Neuronal stem cell (in vitro differentiated cells): ENCODE measurements at regions not wholly inside any gene's neighbourhood (a gene's known extent, or its start where the extent isn't known, plus 50 kb on each side); places are given as distances from the start of the nearest gene placed in this dataset.

Experiments
- DNase-seq: peaks from one replicate; pipeline ENCODE4 v3.0.0-alpha.2; 2013; ENCODE audit warnings: low spot score
- H2AFZ ChIP-seq: one replicate; pipeline ENCODE4 v1.6.1; 2013; ENCODE audit warnings: mild to moderate bottlenecking, low read length, inconsistent platforms
- H2AK5ac ChIP-seq: 2 replicates; pipeline ENCODE4 v1.6.1; 2013; ENCODE audit warnings: low read depth, mild to moderate bottlenecking, inconsistent platforms, low read length, moderate library complexity, mixed read lengths
- H2BK120ac ChIP-seq: 2 replicates; pipeline ENCODE4 v1.6.1; 2013; ENCODE audit warnings: low read depth, mild to moderate bottlenecking, inconsistent platforms, low read length, moderate library complexity, mixed read lengths
- H2BK12ac ChIP-seq: one replicate; pipeline ENCODE4 v1.6.1; 2013; ENCODE audit warnings: low read length, inconsistent platforms
- H2BK15ac ChIP-seq: 2 replicates; pipeline ENCODE4 v1.6.1; 2013; ENCODE audit warnings: mild to moderate bottlenecking, low read length, inconsistent platforms, mixed read lengths
- H2BK5ac ChIP-seq: one replicate; pipeline ENCODE4 v1.6.1; 2013; ENCODE audit warnings: inconsistent platforms, mild to moderate bottlenecking, low read length, moderate library complexity
- H3K14ac ChIP-seq: one replicate; pipeline ENCODE4 v1.6.1; 2013; ENCODE audit warnings: low read length, inconsistent platforms
- H3K18ac ChIP-seq: 2 replicates; pipeline ENCODE4 v1.6.1; 2013; ENCODE audit warnings: low read length, inconsistent platforms
- H3K23ac ChIP-seq: 2 replicates; pipeline ENCODE4 v1.6.1; 2013; ENCODE audit warnings: low read depth, mild to moderate bottlenecking, mixed read lengths, low read length, inconsistent platforms; ENCODE audit not compliant: poor library complexity
- H3K27ac ChIP-seq: replicated peaks from 3 replicates; pipeline ENCODE4 v1.5.1; 2013; ENCODE audit warnings: low read length, inconsistent platforms
- H3K27me3 ChIP-seq, 3 experiments: 2 replicates each; pipeline ENCODE4 v1.6.1; 2013; ENCODE audit warnings: low read length in 3 of 3, mild to moderate bottlenecking in 2 of 3, inconsistent platforms in 1 of 3, low read depth in 1 of 3, mixed read lengths in 1 of 3, moderate library complexity in 1 of 3; ENCODE audit not compliant: control insufficient read depth in 3 of 3, insufficient read depth in 3 of 3
- H3K36me3 ChIP-seq, 2 donors: replicated peaks in 1 of 2; 2 replicates each; pipeline ENCODE4 v1.6.1; 2013; ENCODE audit warnings: low read length in 2 of 2; ENCODE audit not compliant: control insufficient read depth in 2 of 2, insufficient read depth in 2 of 2
- H3K4ac ChIP-seq: 2 replicates; pipeline ENCODE4 v1.6.1; 2013; ENCODE audit warnings: inconsistent platforms, mild to moderate bottlenecking, low read length, moderate library complexity
- H3K4me1 ChIP-seq, 2 donors: 1 replicate in 1 of 2; 2 replicates in 1 of 2; pipeline ENCODE4 v1.6.1; 2013; ENCODE audit warnings: low read length in 2 of 2, low read depth in 1 of 2; ENCODE audit not compliant: control insufficient read depth in 2 of 2, insufficient read depth in 1 of 2
- H3K4me2 ChIP-seq: one replicate; pipeline ENCODE4 v1.6.1; 2013; ENCODE audit warnings: mild to moderate bottlenecking, low read length, inconsistent platforms; ENCODE audit not compliant: insufficient read depth, poor library complexity, severe bottlenecking
- H3K4me3 ChIP-seq, 2 donors: 2 replicates each; pipeline ENCODE4 v1.5.1; 2013; ENCODE audit warnings: low read length in 2 of 2, mild to moderate bottlenecking in 2 of 2, inconsistent platforms in 1 of 2, moderate library complexity in 1 of 2
- H3K79me1 ChIP-seq: one replicate; pipeline ENCODE4 v1.6.1; 2013; ENCODE audit warnings: low read depth, mild to moderate bottlenecking, inconsistent platforms, low read length, moderate library complexity
- H3K9ac ChIP-seq: one replicate; pipeline ENCODE4 v1.6.1; 2013; ENCODE audit warnings: mild to moderate bottlenecking, low read depth, low read length, inconsistent platforms; ENCODE audit not compliant: poor library complexity
- H3K9me3 ChIP-seq, 2 donors: replicated peaks in 1 of 2; 2 replicates each; pipeline versions ENCODE3 to v1.6.1; 2013; ENCODE audit warnings: low read length in 2 of 2, mild to moderate bottlenecking in 2 of 2, inconsistent platforms in 1 of 2, low read depth in 1 of 2, mixed read lengths in 1 of 2, moderate library complexity in 1 of 2; ENCODE audit not compliant: control insufficient read depth in 2 of 2, insufficient read depth in 1 of 2
- H4K8ac ChIP-seq: one replicate; pipeline ENCODE4 v1.6.1; 2013; ENCODE audit warnings: low read depth, mild to moderate bottlenecking, inconsistent platforms, low read length, moderate library complexity
- H4K91ac ChIP-seq: one replicate; pipeline ENCODE4 v1.6.1; 2013; ENCODE audit warnings: low read length, low read depth, mild to moderate bottlenecking, inconsistent platforms; ENCODE audit not compliant: poor library complexity
- WGBS, 2 donors: extraction: QIAGEN DNeasy Blood & Tissue Kit; methylation state at CpG; one replicate each; pipeline ENCODE4 v1.1.7; 2013; ENCODE audit warnings: missing lambda C conversion rate in 2 of 2, mixed read lengths in 1 of 2; ENCODE audit not compliant: insufficient read length in 2 of 2, insufficient replicate concordance in 1 of 2; ENCODE audit errors: extremely low coverage in 2 of 2; 5-methylcytosine and 5-hydroxymethylcytosine counted together

DNA sequence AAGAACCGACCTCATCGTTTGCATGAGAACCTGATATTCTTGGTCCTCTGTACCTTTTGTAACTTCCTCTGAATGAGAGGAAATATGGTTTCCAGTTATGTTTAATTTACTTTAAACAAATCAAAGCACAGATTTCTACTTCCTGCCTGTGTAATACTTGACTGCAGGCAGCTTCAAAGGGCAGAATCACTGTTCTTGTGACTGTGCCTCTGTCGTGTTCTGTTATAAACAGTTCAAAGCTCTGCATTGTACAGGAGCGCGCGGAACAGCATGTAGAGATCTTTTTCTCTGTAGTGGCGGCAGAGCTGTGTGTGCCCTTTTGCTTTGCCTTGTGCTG lies 73.2 kb upstream of the CLDN5 start:
- H2AFZ ChIP-seq: no peak overlapping the region
- H3K27me3 ChIP-seq: peaks cover 0 to 2% (median 0%) of the 10 kb centered on the region in 3 experiments
- H3K23ac ChIP-seq: no peak overlapping the region
- no peak overlapping the region for H3K4me2 ChIP-seq
- H3K79me1 ChIP-seq: no peaks in the 10 kb centered on the region
- no peak overlapping the region for H2AK5ac ChIP-seq
- no peaks in the 10 kb centered on the region for H3K4me1 ChIP-seq
- no peaks in the 10 kb centered on the region for H3K9me3 ChIP-seq
- H2BK120ac ChIP-seq: no peak overlapping the region
- H4K8ac ChIP-seq: no peak overlapping the region
- H3K18ac ChIP-seq: no peak overlapping the region
- H3K4me3 ChIP-seq: no peak overlapping the region
- no peak overlapping the region for H2BK12ac ChIP-seq
- no peak overlapping the region for H3K27ac ChIP-seq
- no peak overlapping the region for H2BK5ac ChIP-seq
- no peak for DNase-seq
- WGBS, 2 donors: no CpG with 5 or more reads among the region's 7 CpGs
- H3K14ac ChIP-seq: no peak overlapping the region
- no peak overlapping the region for H3K9ac ChIP-seq
- H2BK15ac ChIP-seq: no peak overlapping the region
- H4K91ac ChIP-seq: no peak overlapping the region
- no peak overlapping the region for H3K4ac ChIP-seq
- H3K36me3 ChIP-seq: no peaks in the 10 kb centered on the region

DNA sequence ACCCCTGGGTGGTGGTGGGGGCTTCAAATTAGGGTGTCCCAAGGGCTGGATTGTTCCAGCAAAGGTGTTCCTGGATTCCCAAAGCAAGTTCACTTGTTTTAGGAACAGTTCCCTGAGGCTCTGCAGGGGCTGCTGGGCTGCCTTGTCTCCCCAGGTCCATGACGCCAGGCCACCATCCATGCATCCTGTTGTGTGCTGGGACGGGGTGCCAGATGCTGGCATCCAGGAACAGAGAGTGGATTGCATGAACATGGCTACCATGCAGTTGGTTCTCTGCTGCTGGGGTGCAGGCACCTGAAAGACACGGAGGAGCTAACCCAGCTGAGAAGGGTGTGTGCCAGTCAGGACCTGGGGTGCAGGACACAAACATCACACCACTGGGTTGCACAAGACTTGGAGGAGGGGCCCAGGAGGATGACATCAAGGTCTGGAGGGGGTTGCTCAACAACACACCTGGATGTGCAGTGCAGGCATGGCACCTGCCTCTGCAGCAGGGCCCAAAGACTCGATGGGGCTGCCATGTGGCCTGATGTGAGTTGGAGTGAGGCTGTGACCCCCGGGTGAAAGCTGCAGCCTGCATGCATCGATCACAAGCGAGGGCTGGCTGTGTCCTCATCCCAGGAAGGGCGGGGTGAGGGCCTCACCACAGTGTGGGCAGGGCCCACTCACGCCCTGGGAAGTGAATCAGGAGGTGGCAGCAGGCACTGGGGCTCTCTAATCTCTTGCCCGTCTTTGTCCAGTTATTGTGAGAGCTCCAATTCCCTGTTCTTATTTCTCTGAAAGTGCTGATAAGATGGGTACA lies 74.0 kb upstream of the CLDN5 start:
- no peak for DNase-seq
- H3K79me1 ChIP-seq: no peaks in the 10 kb centered on the region
- WGBS, 2 donors: no CpG with 5 or more reads among the region's 10 CpGs

GRCh38 chr22:19599004-19599403 lies 74.8 kb upstream of the CLDN5 start:
- H3K27ac ChIP-seq: no peak overlapping the region
- DNase-seq: no peak

More for the DNA sequence above, 74.0 kb upstream of the CLDN5 start:
- Histone ChIP-seq H3K23ac (peak overlapping the region; percentile 49), H3K14ac (peak overlapping the region; percentile 47), H2AFZ (no peak overlapping the region), H3K4me1 (no peaks in the 10 kb centered on the region), H3K9ac (peak overlapping the region; percentile 16), H2BK120ac (no peak overlapping the region), H3K4me3 (no peak overlapping the region), H2BK12ac (no peak overlapping the region), H3K4ac (no peak overlapping the region), H3K4me2 (no peak overlapping the region), H3K18ac (peak overlapping the region; percentile 55), H3K27ac (no peak overlapping the region), H4K8ac (no peak overlapping the region), H4K91ac (no peak overlapping the region), H3K9me3 (no peaks in the 10 kb centered on the region), H2AK5ac (no peak overlapping the region), H2BK15ac (no peak overlapping the region), H3K27me3 (no peaks in the 10 kb centered on the region), H2BK5ac (no peak overlapping the region), H3K36me3 (no peaks in the 10 kb centered on the region)

DNA sequence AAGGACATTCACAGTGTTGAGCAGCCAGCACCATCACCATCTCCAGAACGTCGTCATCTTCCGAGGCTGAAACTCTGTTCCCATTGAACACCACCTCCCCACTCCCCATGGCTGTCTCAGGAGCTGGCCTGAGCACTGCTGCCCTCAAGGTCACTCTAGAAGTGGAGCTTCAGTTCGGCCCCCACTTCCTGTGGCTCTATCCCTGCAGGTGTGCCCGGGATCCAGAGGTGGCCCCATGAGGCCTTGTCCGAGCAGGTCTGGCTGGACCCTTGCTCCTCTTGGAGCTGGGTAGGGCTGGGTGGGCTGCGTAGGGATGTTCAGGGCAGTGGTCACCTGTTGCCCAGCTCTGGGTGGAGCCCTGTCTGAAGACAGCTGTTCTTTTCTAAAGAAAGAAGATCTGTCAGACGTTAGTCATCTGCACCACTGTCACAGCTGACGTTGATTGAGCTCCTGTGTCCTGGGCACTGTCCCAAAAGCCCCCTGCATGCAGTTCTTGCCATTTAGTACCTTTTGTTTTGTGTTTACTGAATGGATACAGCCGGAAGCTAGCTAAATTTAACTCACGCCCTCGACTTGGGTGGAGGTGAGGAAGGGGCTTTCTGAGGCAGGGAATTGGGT lies 75.5 kb upstream of the CLDN5 start:
- peak overlapping the region; percentile 49 for H3K23ac ChIP-seq
- no peak overlapping the region for H2AFZ ChIP-seq
- DNase-seq: no peak
- no peaks in the 10 kb centered on the region for H3K79me1 ChIP-seq
- H4K91ac ChIP-seq: no peak overlapping the region
- H3K36me3 ChIP-seq: no peaks in the 10 kb centered on the region
- no CpG with 5 or more reads among the region's 12 CpGs for WGBS, 2 donors
- no peak overlapping the region for H3K4me2 ChIP-seq
- H3K4me3 ChIP-seq: no peak overlapping the region
- H3K9me3 ChIP-seq: no peaks in the 10 kb centered on the region
- H2BK15ac ChIP-seq: no peak overlapping the region
- H2BK12ac ChIP-seq: no peak overlapping the region
- peak overlapping the region; percentile 62 for H2BK5ac ChIP-seq
- no peaks in the 10 kb centered on the region for H3K27me3 ChIP-seq
- no peak overlapping the region for H2BK120ac ChIP-seq
- no peak overlapping the region for H3K27ac ChIP-seq
- H3K4me1 ChIP-seq: no peaks in the 10 kb centered on the region
- H4K8ac ChIP-seq: no peak overlapping the region
- H3K4ac ChIP-seq: no peak overlapping the region
- no peak overlapping the region for H2AK5ac ChIP-seq
- no peak overlapping the region for H3K18ac ChIP-seq
- no peak overlapping the region for H3K14ac ChIP-seq
- no peak overlapping the region for H3K9ac ChIP-seq

More at GRCh38 chr22:19599004-19599403, 74.8 kb upstream of the CLDN5 start:
- no peaks in the 10 kb centered on the region for H3K79me1 ChIP-seq
- no peak overlapping the region for H3K4me2 ChIP-seq
- H3K9ac ChIP-seq: no peak overlapping the region
- H3K27me3 ChIP-seq: no peaks in the 10 kb centered on the region
- H2AK5ac ChIP-seq: no peak overlapping the region
- no peak overlapping the region for H2BK5ac ChIP-seq
- no peak overlapping the region for H2BK12ac ChIP-seq
- no peak overlapping the region for H2AFZ ChIP-seq
- H3K14ac ChIP-seq: no peak overlapping the region
- H4K8ac ChIP-seq: no peak overlapping the region
- no peak overlapping the region for H3K4ac ChIP-seq
- no peak overlapping the region for H4K91ac ChIP-seq
- H3K4me3 ChIP-seq: no peak overlapping the region
- no peaks in the 10 kb centered on the region for H3K36me3 ChIP-seq
- no peak overlapping the region for H3K23ac ChIP-seq
- no CpG with 5 or more reads among the region's 5 CpGs for WGBS, 2 donors
- H3K18ac ChIP-seq: no peak overlapping the region
- H3K4me1 ChIP-seq: no peaks in the 10 kb centered on the region
- no peak overlapping the region for H2BK15ac ChIP-seq
- no peaks in the 10 kb centered on the region for H3K9me3 ChIP-seq
- no peak overlapping the region for H2BK120ac ChIP-seq
